ENCODE measurements at regions not wholly inside any gene's neighbourhood (a gene's known extent, or its start where the extent isn't known, plus 50 kb on each side); places are given as distances from the start of the nearest gene placed in this dataset.

- H3K4me3 Mint-ChIP-seq, result no peak overlapping the region
- Histone ChIP-seq H3K9me3 (ENCODE audit: control insufficient read depth in 1 of 2, insufficient read depth in 1 of 2, low read length in 2 of 2) (no peaks in the 10 kb centered on the region), H3K36me3 (ENCODE audit: insufficient read depth, low read length) (no peaks in the 10 kb centered on the region), H3K27me3 (ENCODE audit: control insufficient read depth in 1 of 2, insufficient read depth in 2 of 2, low read length in 2 of 2) (no peaks in the 10 kb centered on the region), H3K4me3 (ENCODE audit: low read length) (no peak overlapping the region), H3K4me1 (ENCODE audit: insufficient read depth, low read length) (no peaks in the 10 kb centered on the region), H3K27ac (ENCODE audit: low read depth in 1 of 2, low read length in 2 of 2) (no peak overlapping the region)
- intact Hi-C loops (cut with DNase I, micrococcal nuclease), result no loop called here
- H3K27me3 Mint-ChIP-seq, result peaks cover 13% of the 10 kb centered on the region
- H3K36me3 Mint-ChIP-seq (ENCODE audit: low read depth), result no peaks in the 10 kb centered on the region
- ChIA-PET CTCF (no interaction called here), POLR2A (no interaction called here)
- ATAC-seq (ENCODE audit: poor library complexity), result no peak
- no peak for TF ChIP-seq CTCF (IDR thresholded peaks at IDR 0.05)
- no peak for DNase-seq
- H3K4me1 Mint-ChIP-seq (ENCODE audit: low read depth), result no peaks in the 10 kb centered on the region
- no peak overlapping the region for H3K27ac Mint-ChIP-seq
- no peaks in the 10 kb centered on the region for H3K9me3 Mint-ChIP-seq
Measured at GRCh38 chr5:123278284-123278683, 144.9 kb downstream of the CEP120 start.

GRCh38 chr5:123273984-123274383 is 149.2 kb downstream of the CEP120 start:
- intact Hi-C loops (cut with DNase I, micrococcal nuclease), result no loop called here
- ATAC-seq (ENCODE audit: poor library complexity) (no peak), DNase-seq (no peak)
- Histone ChIP-seq H3K27me3 (ENCODE audit: control insufficient read depth in 1 of 2, insufficient read depth in 2 of 2, low read length in 2 of 2) (no peaks in the 10 kb centered on the region), H3K36me3 (ENCODE audit: insufficient read depth, low read length) (no peaks in the 10 kb centered on the region), H3K4me1 (ENCODE audit: insufficient read depth, low read length) (no peaks in the 10 kb centered on the region), H3K9me3 (ENCODE audit: control insufficient read depth in 1 of 2, insufficient read depth in 1 of 2, low read length in 2 of 2) (no peaks in the 10 kb centered on the region), H3K27ac (ENCODE audit: low read depth in 1 of 2, low read length in 2 of 2) (no peak overlapping the region), H3K4me3 (ENCODE audit: low read length) (no peak overlapping the region)
- no peaks in the 10 kb centered on the region for H3K9me3 Mint-ChIP-seq
- ChIA-PET POLR2A (no interaction called here), CTCF (no interaction called here)
- TF ChIP-seq CTCF (IDR thresholded peaks at IDR 0.05), result no peak
- H3K4me3 Mint-ChIP-seq, result no peak overlapping the region
- no peak overlapping the region for H3K27ac Mint-ChIP-seq
- no peaks in the 10 kb centered on the region for H3K36me3 Mint-ChIP-seq (ENCODE audit: low read depth)
- no peaks in the 10 kb centered on the region for H3K4me1 Mint-ChIP-seq (ENCODE audit: low read depth)
- no peaks in the 10 kb centered on the region for H3K27me3 Mint-ChIP-seq

GRCh38 chr5:123273095-123273494 is 150.1 kb downstream of the CEP120 start:
- H3K4me3 ChIP-seq (ENCODE audit: low read length), result no peak overlapping the region
- H3K27ac ChIP-seq (ENCODE audit: low read depth in 1 of 2, low read length in 2 of 2), result no peak overlapping the region
- intact Hi-C loops (cut with DNase I, micrococcal nuclease), result no loop called here
- Mint-ChIP-seq H3K4me3 (no peak overlapping the region), H3K4me1 (ENCODE audit: low read depth) (no peaks in the 10 kb centered on the region), H3K27me3 (no peaks in the 10 kb centered on the region), H3K9me3 (no peaks in the 10 kb centered on the region), H3K27ac (no peak overlapping the region), H3K36me3 (ENCODE audit: low read depth) (no peaks in the 10 kb centered on the region)
- DNase-seq, result no peak
- no peak for TF ChIP-seq CTCF (IDR thresholded peaks at IDR 0.05)
- H3K27me3 ChIP-seq (ENCODE audit: control insufficient read depth in 1 of 2, insufficient read depth in 2 of 2, low read length in 2 of 2), result no peaks in the 10 kb centered on the region
- no peaks in the 10 kb centered on the region for H3K9me3 ChIP-seq (ENCODE audit: control insufficient read depth in 1 of 2, insufficient read depth in 1 of 2, low read length in 2 of 2)
- no peaks in the 10 kb centered on the region for H3K4me1 ChIP-seq (ENCODE audit: insufficient read depth, low read length)
- H3K36me3 ChIP-seq (ENCODE audit: insufficient read depth, low read length), result no peaks in the 10 kb centered on the region
- CTCF ChIA-PET, result no interaction called here
- POLR2A ChIA-PET, result no interaction called here
- no peak for ATAC-seq (ENCODE audit: poor library complexity)
